IMR-90 (cell line): ENCODE measurements at regions not wholly inside any gene's neighbourhood (a gene's known extent, or its start where the extent isn't known, plus 50 kb on each side); places are given as distances from the start of the nearest gene placed in this dataset.

Experiments
- ATAC-seq: fragments of 200-7000 bp; cut with Tn5 transposase; 2 replicates; pipeline ENCODE4 v1.9.1; 2020; ENCODE audit warnings: low read depth, mild to moderate bottlenecking, moderate library complexity
- BruUV-seq: library from RNA; stranded (reverse); fragments of 400-500 nt; replicated peaks from 2 replicates; lab custom pipeline; 2021; lab: Mats Ljungman, UMichigan
- CTCF ChIA-PET: fragments of 300-600 bp; formaldehyde crosslinking; extraction: SDS; loops from one replicate; lab custom pipeline; 2021; ENCODE audit warnings: antibody characterized with exemption; lab: Yijun Ruan, JAX
- POLR2A ChIA-PET: fragments of 300-600 bp; sonication (Branson Sonifier 250); formaldehyde crosslinking; loops from one replicate; lab custom pipeline; 2022; ENCODE audit warnings: antibody characterized with exemption; ENCODE audit not compliant: unreplicated experiment; lab: Charles Lee
- DNase-seq: peaks from one replicate; pipeline ENCODE4 v3.0.0; 2013
- H2AFZ ChIP-seq: replicated peaks from 2 replicates; pipeline ENCODE3; 2013; ENCODE audit warnings: low read length, mild to moderate bottlenecking; ENCODE audit not compliant: poor library complexity
- H2AK5ac ChIP-seq: 2 replicates; pipeline ENCODE4 v1.6.1; 2013; ENCODE audit warnings: low read depth, low read length, inconsistent platforms
- H2AK9ac ChIP-seq: replicated peaks from 2 replicates; pipeline ENCODE3; 2013; ENCODE audit warnings: mild to moderate bottlenecking, low read depth, low read length, moderate library complexity; ENCODE audit not compliant: poor library complexity
- H2BK120ac ChIP-seq: 2 replicates; pipeline ENCODE4 v1.6.1; 2013; ENCODE audit warnings: low read depth, low read length, inconsistent platforms
- H2BK15ac ChIP-seq: 3 replicates; pipeline ENCODE4 v1.6.1; 2013; ENCODE audit warnings: low read depth, low read length, inconsistent platforms
- H2BK20ac ChIP-seq: 2 replicates; pipeline ENCODE4 v1.6.1; 2013; ENCODE audit warnings: low read depth, mild to moderate bottlenecking, inconsistent platforms, low read length, moderate library complexity
- H2BK5ac ChIP-seq: 2 replicates; pipeline ENCODE4 v1.6.1; 2013; ENCODE audit warnings: mild to moderate bottlenecking, low read depth, low read length, inconsistent platforms; ENCODE audit not compliant: poor library complexity, severe bottlenecking
- H3K14ac ChIP-seq: replicated peaks from 2 replicates; pipeline ENCODE4 v1.6.1; 2013; ENCODE audit warnings: low read depth, low read length, inconsistent platforms
- H3K18ac ChIP-seq: 2 replicates; pipeline ENCODE4 v1.6.1; 2013; ENCODE audit warnings: low read depth, low read length, control low read depth
- H3K23ac ChIP-seq: 2 replicates; pipeline ENCODE4 v1.6.1; 2013; ENCODE audit warnings: low read depth, low read length, inconsistent platforms
- H3K27ac ChIP-seq: 2 replicates; pipeline ENCODE4 v1.5.1; 2013; ENCODE audit warnings: mild to moderate bottlenecking, control low read depth, low read length; ENCODE audit not compliant: insufficient read depth
- H3K27me3 ChIP-seq: 2 replicates; pipeline ENCODE4 v1.6.1; 2013; ENCODE audit warnings: low read length; ENCODE audit not compliant: control insufficient read depth, insufficient read depth
- H3K36me3 ChIP-seq: 2 replicates; pipeline ENCODE4 v1.6.1; 2013; ENCODE audit warnings: low read length, mixed read lengths; ENCODE audit not compliant: control insufficient read depth, insufficient read depth
- H3K4ac ChIP-seq: 2 replicates; pipeline ENCODE4 v1.6.1; 2013; ENCODE audit warnings: low read depth, low read length, inconsistent platforms
- H3K4me1 ChIP-seq: 2 replicates; pipeline ENCODE4 v1.6.1; 2013; ENCODE audit warnings: low read length, mixed read lengths; ENCODE audit not compliant: control insufficient read depth, insufficient read depth
- H3K4me2 ChIP-seq: 2 replicates; pipeline ENCODE4 v1.6.1; 2013; ENCODE audit warnings: low read depth, mild to moderate bottlenecking, control low read depth, low read length, moderate library complexity
- H3K4me3 ChIP-seq: 2 replicates; pipeline ENCODE4 v1.5.1; 2013; ENCODE audit warnings: low read depth, mild to moderate bottlenecking, control low read depth, low read length, moderate library complexity; ENCODE audit not compliant: insufficient read depth
- H3K56ac ChIP-seq: 2 replicates; pipeline ENCODE4 v1.6.1; 2013; ENCODE audit warnings: low read length, inconsistent platforms; ENCODE audit not compliant: insufficient read depth; ENCODE audit errors: extremely low read depth
- H3K79me1 ChIP-seq, 2 experiments: 2 replicates each; pipeline ENCODE4 v1.6.1; 2013; ENCODE audit warnings: low read length in 2 of 2, inconsistent platforms in 1 of 2, low read depth in 1 of 2
- H3K9ac ChIP-seq: 2 replicates; pipeline ENCODE4 v1.6.1; 2013; ENCODE audit warnings: low read depth, low read length, control low read depth
- H3K9me1 ChIP-seq: 2 replicates; pipeline ENCODE4 v1.6.1; 2013; ENCODE audit warnings: low read length, inconsistent platforms; ENCODE audit not compliant: insufficient read depth
- H3K9me3 ChIP-seq: 2 replicates; pipeline ENCODE4 v1.6.1; 2013; ENCODE audit warnings: low read length; ENCODE audit not compliant: control insufficient read depth, insufficient read depth
- H4K20me1 ChIP-seq: 2 replicates; pipeline ENCODE4 v1.6.1; 2013; ENCODE audit warnings: low read length, inconsistent platforms; ENCODE audit not compliant: insufficient read depth
- H4K5ac ChIP-seq: 2 replicates; pipeline ENCODE4 v1.6.1; 2013; ENCODE audit warnings: mild to moderate bottlenecking, low read depth, low read length, control low read depth
- H4K8ac ChIP-seq, 2 experiments: 2 replicates each; pipeline ENCODE4 v1.6.1; 2013; ENCODE audit warnings: low read depth in 2 of 2, low read length in 2 of 2, control low read depth in 1 of 2, inconsistent platforms in 1 of 2
- H4K91ac ChIP-seq: 2 replicates; pipeline ENCODE4 v1.6.1; 2013; ENCODE audit warnings: low read depth, low read length, inconsistent platforms; ENCODE audit not compliant: insufficient read depth
- CEBPB ChIP-seq: IDR thresholded peaks from 2 replicates; pipeline ENCODE4 v1.6.1; 2012; ENCODE audit warnings: low read depth, low read length, improper control_type of control experiment
- CHD1 ChIP-seq: IDR thresholded peaks from 2 replicates; pipeline ENCODE4 v1.6.1; 2012; ENCODE audit warnings: low read depth, low read length, improper control_type of control experiment
- CTCF ChIP-seq: conservative IDR thresholded peaks from 2 replicates; pipeline ENCODE4 v1.5.1; 2012; ENCODE audit warnings: mild to moderate bottlenecking, low read depth, low read length, improper control_type of control experiment
- ELK1 ChIP-seq: fragments of 150-350 bp; IDR thresholded peaks from 2 replicates; pipeline ENCODE4 v1.6.1; 2016; ENCODE audit warnings: low read depth, mild to moderate bottlenecking, low read length, moderate library complexity, borderline replicate concordance
- MAFK ChIP-seq: IDR thresholded peaks from 2 replicates; pipeline ENCODE4 v1.6.1; 2012; ENCODE audit warnings: low read depth, low read length, improper control_type of control experiment
- MXI1 ChIP-seq: IDR thresholded peaks from 2 replicates; pipeline ENCODE4 v1.6.1; 2012; ENCODE audit warnings: low read depth, mild to moderate bottlenecking, low read length, moderate library complexity, borderline replicate concordance
- POLR2A ChIP-seq: IDR thresholded peaks from 2 replicates; pipeline ENCODE4 v1.6.1; 2012; ENCODE audit warnings: mild to moderate bottlenecking, low read depth, low read length
- RCOR1 ChIP-seq: IDR thresholded peaks from 2 replicates; pipeline ENCODE4 v1.6.1; 2012; ENCODE audit warnings: mild to moderate bottlenecking, low read length, improper control_type of control experiment; ENCODE audit not compliant: insufficient replicate concordance
- RFX5 ChIP-seq: IDR thresholded peaks from 2 replicates; pipeline ENCODE4 v1.8.0; 2012; ENCODE audit warnings: low read depth, mild to moderate bottlenecking, low read length, moderate library complexity
- SMC3 ChIP-seq: fragments of 150-350 bp; IDR thresholded peaks from 2 replicates; pipeline ENCODE4 v1.6.1; 2016; ENCODE audit warnings: low read depth, mild to moderate bottlenecking, antibody characterized with exemption, low read length, moderate library complexity
- WGBS, 2 experiments: methylation state at CpG; one replicate each; pipeline versions ENCODE4 v1.1.5 to v1.1.7; 2013; ENCODE audit warnings: missing lambda C conversion rate in 2 of 2; ENCODE audit not compliant: insufficient read length in 1 of 2; ENCODE audit errors: extremely low coverage in 2 of 2; 5-methylcytosine and 5-hydroxymethylcytosine counted together
- dilution Hi-C: fragments of 300-500 bp; cut with HindIII; formaldehyde crosslinking; loops from one replicate; pipeline ENCODE4 v1.14.3; 2018; ENCODE audit warnings: low sequenced_read_pairs; ENCODE audit not compliant: unreplicated experiment
- in situ Hi-C: fragments of 300-500 bp; cut with MboI; formaldehyde crosslinking; loops from 3 replicates; pipeline ENCODE4 v1.14.3; 2019; ENCODE audit warnings: low sequenced_read_pairs, inconsistent platforms, mixed read lengths
- intact Hi-C: fragments of 100-400 bp; cut with micrococcal nuclease; formaldehyde crosslinking; loops from 2 replicates; pipeline ENCODE4 v1.10.0; 2022

GRCh38 chr11:105469931-105470330 is 139.9 kb upstream of the GRIA4 start:
- H4K91ac ChIP-seq, result no peak overlapping the region
- ATAC-seq (no peak), DNase-seq (no peak)
- H3K9ac ChIP-seq, result no peak overlapping the region
- WGBS, 2 experiments, result no CpG with 5 or more reads among the region's 1 CpG
- no peak overlapping the region for H2AK5ac ChIP-seq
- H3K36me3 ChIP-seq, result no peaks in the 10 kb centered on the region
- H3K4ac ChIP-seq, result no peak overlapping the region
- H2AFZ ChIP-seq, result no peak overlapping the region
- no peak overlapping the region for H2BK20ac ChIP-seq
- H3K79me1 ChIP-seq, result no peaks in the 10 kb centered on the region
- no peaks in the 10 kb centered on the region for H4K20me1 ChIP-seq
- no peak overlapping the region for H3K4me3 ChIP-seq
- BruUV-seq, result no TSS peak
- POLR2A ChIA-PET, result no interaction called here
- no peak overlapping the region for H3K4me2 ChIP-seq
- dilution Hi-C loops (no loop called here), in situ Hi-C loops (no loop called here), intact Hi-C loops (no loop called here)
- no peak overlapping the region for H2AK9ac ChIP-seq
- no peak overlapping the region for H2BK120ac ChIP-seq
- H2BK5ac ChIP-seq, result no peak overlapping the region
- no peak overlapping the region for H3K23ac ChIP-seq
- H3K14ac ChIP-seq, result no peak overlapping the region
- H3K27ac ChIP-seq, result no peak overlapping the region
- no peak overlapping the region for H4K5ac ChIP-seq
- no peaks in the 10 kb centered on the region for H3K9me1 ChIP-seq
- H3K27me3 ChIP-seq, result no peaks in the 10 kb centered on the region
- TF ChIP-seq CTCF (no peak), RCOR1 (no peak), CEBPB (no peak), MXI1 (no peak), CHD1 (no peak), ELK1 (no peak), MAFK (no peak), SMC3 (no peak), RFX5 (no peak), POLR2A (no peak)
- no peak overlapping the region for H3K56ac ChIP-seq
- H3K18ac ChIP-seq, result no peak overlapping the region
- H4K8ac ChIP-seq, result no peak overlapping the region
- CTCF ChIA-PET, result no interaction called here
- H3K4me1 ChIP-seq, result no peaks in the 10 kb centered on the region
- no peaks in the 10 kb centered on the region for H3K9me3 ChIP-seq
- no peak overlapping the region for H2BK15ac ChIP-seq
